LHCN-M2 (cell line): ENCODE measurements at regions not wholly inside any gene's neighbourhood (a gene's known extent, or its start where the extent isn't known, plus 50 kb on each side); places are given as distances from the start of the nearest gene placed in this dataset.
A peak's percentile ranks its signal among the peaks of the same experiment; 100 is the strongest.

Source experiments
- DNase-seq: peaks from one replicate; pipeline ENCODE4 v3.0.0-alpha.2; 2012; ENCODE audit warnings: low read depth

DNA sequence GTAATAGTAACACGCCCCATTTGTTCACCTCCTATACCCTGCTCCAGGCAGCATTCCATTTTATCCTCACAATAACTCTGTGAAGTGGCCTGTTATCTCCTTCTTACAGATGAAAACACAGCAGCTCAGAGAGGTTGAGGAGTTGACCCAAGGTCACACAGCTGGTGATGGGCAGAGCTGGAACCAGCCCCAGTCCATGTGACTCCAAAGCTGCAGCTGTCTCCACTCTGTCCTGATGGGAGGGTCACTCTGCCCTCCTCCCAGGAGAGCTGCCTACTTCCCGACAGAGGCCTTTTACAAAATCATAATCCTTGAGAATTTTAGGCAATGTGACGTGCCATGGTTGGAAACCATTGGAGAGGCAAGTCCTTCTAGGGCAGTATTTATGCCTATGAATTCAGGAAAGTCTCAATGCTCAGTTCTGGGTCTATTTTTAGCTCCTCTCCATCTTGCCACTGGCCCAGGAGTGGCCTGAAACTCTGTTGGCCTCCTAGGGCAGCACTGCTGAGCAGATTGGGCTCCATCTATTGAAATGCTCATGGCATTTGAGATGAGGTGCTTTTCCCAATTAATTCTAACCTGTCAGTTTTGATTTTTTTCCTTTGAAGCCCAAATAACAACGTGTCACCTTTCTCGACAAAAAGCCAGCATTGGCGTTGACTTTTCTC is 50.1 kb upstream of the KCNK12 start:
- peak; percentile 10 for DNase-seq
